HepG2 (cell line): ENCODE measurements at regions not wholly inside any gene's neighbourhood (a gene's known extent, or its start where the extent isn't known, plus 50 kb on each side); places are given as distances from the start of the nearest gene placed in this dataset.

ENCODE experiments used
- BHLHE40 ChIP-seq: IDR thresholded peaks from 2 replicates; pipeline ENCODE4 v1.6.1; 2011; ENCODE audit warnings: low read length, improper control_type of control experiment
- CREB1 ChIP-seq, 2 experiments: fragments of 450-650 bp in 1 of 2; IDR thresholded peaks; 2 replicates each; pipeline ENCODE4 v1.6.1; 2016 to 2017; ENCODE audit warnings: control low read depth in 1 of 2, mild to moderate bottlenecking in 1 of 2, missing compliant biosample characterization in 1 of 2, missing genetic modification characterization in 1 of 2
- EP300 ChIP-seq, 3 experiments: sonication (generic) in 1 of 3; formaldehyde crosslinking in 1 of 3; IDR thresholded peaks; 2 replicates each; pipeline versions ENCODE4 v1.5.1 to v1.6.1; 2011 to 2020; ENCODE audit warnings: low read depth in 2 of 3, low read length in 2 of 3, borderline replicate concordance in 1 of 3, improper control_type of control experiment in 1 of 3, mild to moderate bottlenecking in 1 of 3, missing genetic modification reagents in 1 of 3, moderate library complexity in 1 of 3
- JDP2 ChIP-seq: sonication (generic); formaldehyde crosslinking; IDR thresholded peaks from 2 replicates; pipeline ENCODE4 v1.8.1; 2022; ENCODE audit warnings: missing genetic modification reagents, borderline replicate concordance
- KDM5B ChIP-seq: sonication (generic); formaldehyde crosslinking; IDR thresholded peaks from 2 replicates; pipeline ENCODE4 v1.4.0; 2020; ENCODE audit warnings: missing genetic modification reagents, mild to moderate bottlenecking, borderline replicate concordance
- NCOR1 ChIP-seq: fragments of 200-600 bp; sonication (generic); IDR thresholded peaks from 2 replicates; pipeline ENCODE4 v1.7.0; 2017; ENCODE audit warnings: antibody characterized with exemption, low read length, borderline replicate concordance
- PPARG ChIP-seq: conservative IDR thresholded peaks from 2 replicates; pipeline ENCODE4 v1.6.1; 2016; ENCODE audit warnings: missing biosample characterization, missing genetic modification reagents
- ZNF619 ChIP-seq: sonication (generic); formaldehyde crosslinking; IDR thresholded peaks from 2 replicates; pipeline ENCODE4 v1.4.0; 2020; ENCODE audit warnings: mild to moderate bottlenecking, missing genetic modification reagents
- TF ChIP-seq, protein P1 (sequence below): sonication (generic); formaldehyde crosslinking; IDR thresholded peaks from 2 replicates; pipeline ENCODE4 v1.5.1; 2020; ENCODE audit warnings: mild to moderate bottlenecking, missing genetic modification reagents, borderline replicate concordance

DNA sequence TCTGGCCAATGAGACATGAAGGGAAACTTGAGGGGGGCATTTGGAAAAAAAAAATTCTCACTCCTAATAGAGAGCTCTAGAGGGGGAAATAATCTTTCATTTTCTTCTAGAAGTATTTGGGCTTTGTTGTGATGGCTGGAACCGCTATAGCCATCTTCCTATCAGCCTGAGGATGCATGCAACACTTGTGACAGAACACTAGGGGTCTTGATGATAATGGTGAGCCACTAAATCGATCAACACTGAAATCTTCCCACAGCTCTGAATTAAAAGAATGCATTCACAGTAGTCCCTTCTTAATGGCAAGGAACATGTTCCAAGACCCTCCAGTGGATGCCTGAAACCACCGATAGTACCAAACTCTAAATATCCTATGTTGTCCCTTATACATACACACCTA, 325.3 kb downstream of the LNPK start:
- TF ChIP-seq PPARG (CRISPR knock-in tag) (no peak), ZNF619 (CRISPR knock-in tag) (no peak), EP300 (IDR thresholded peaks at IDR 0.05; ENCODE audit: low read depth in 2 of 2, low read length in 2 of 2) (no peak), EP300 (CRISPR knock-in tag; IDR thresholded peaks at IDR 0.05; ENCODE audit: borderline replicate concordance) (no peak), CREB1 (IDR thresholded peaks at IDR 0.05) (no peak), CREB1 (CRISPR knock-in tag; IDR thresholded peaks at IDR 0.05) (no peak), KDM5B (CRISPR knock-in tag) (no peak), NCOR1 (no peak), BHLHE40 (no peak), JDP2 (no peak)
- TF ChIP-seq, protein P1, sequence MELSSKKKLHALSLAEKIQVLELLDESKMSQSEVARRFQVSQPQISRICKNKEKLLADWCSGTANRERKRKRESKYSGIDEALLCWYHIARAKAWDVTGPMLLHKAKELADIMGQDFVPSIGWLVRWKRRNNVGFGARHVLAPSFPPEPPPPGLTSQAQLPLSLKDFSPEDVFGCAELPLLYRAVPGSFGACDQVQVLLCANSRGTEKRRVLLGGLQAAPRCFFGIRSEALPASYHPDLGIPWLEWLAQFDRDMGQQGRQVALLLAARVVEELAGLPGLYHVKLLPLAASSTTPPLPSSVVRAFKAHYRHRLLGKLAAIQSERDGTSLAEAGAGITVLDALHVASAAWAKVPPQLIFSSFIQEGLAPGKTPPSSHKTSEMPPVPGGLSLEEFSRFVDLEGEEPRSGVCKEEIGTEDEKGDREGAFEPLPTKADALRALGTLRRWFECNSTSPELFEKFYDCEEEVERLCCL (CRISPR knock-in tag) = no peak
